COLO829 (cell line): ENCODE measurements at regions not wholly inside any gene's neighbourhood (a gene's known extent, or its start where the extent isn't known, plus 50 kb on each side); places are given as distances from the start of the nearest gene placed in this dataset.
"Not testable (repeated sequence)": the region's sequence is repeated elsewhere in the genome, so short reads cannot be mapped to it uniquely, and the experiment has no call there.

ENCODE experiments used
- DNase-seq: peaks from one replicate; pipeline ENCODE4 v3.0.0; 2012; ENCODE audit warnings: low spot score

DNA sequence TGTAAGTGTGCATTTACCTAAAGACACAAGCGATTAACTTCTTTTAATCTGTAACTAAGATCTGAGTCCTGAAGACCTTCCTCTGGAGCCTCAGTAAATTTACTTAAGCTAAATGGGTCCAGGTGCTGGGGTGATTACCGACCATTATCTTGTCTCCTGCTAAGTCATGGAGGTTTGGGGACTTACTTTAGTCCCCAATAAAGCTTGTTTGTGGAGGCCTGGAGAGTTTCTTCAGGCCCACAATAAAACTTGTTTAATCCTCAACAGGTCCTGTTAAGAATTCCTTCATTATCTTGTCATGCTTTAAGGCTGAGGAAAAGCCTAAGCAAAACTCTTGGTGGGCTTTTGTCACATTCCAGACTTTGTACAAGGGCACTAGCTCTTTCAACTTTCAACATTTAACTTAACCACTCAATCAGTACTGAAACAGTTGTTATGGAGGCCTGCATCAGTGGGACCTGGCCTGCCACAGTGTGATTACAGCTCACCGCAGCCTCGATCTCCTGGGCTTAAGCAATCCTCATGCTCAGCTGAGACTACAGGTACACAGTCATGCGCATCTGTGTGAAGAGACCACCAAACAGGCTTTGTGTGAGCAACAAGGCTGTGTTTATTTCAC lies 84.0 kb downstream of the FMO4 start:
- DNase-seq: no peak

DNA sequence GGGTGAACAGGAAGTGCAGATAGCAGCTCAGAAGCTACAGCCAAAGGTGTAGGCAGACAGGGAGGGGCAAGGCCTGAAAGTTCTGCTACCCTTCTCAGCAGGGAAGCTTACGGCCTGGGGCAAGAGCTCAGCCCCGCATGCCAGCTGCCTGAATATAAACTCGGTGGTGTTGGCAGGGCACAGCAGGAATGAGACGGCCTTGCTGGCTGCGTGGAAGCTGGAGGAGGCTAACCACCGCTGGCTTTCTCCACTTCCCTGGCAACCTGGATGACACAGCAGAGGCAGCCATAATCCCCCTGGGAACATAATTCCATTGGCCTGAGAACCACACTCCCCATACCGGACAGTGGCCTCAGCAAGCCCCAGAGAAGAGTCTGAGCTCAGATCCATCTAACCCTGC lies 81.9 kb upstream of the PRRC2C start:
- no peak for DNase-seq

DNA sequence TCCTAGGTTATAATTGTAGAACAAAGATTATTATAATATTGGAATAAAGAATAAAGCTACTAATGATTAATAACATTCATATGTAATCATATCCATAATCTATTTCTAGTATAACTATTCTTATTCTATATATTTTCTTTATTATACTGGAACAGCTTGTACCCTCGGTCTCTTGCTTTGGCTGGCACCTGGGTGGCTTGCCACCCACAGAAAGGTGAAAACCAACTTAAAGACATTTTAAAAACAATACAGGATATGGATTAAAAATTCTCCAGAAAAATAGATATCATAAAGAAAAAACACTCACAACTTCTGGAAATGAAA lies 80.0 kb upstream of the PRRC2C start:
- no peak for DNase-seq

DNA sequence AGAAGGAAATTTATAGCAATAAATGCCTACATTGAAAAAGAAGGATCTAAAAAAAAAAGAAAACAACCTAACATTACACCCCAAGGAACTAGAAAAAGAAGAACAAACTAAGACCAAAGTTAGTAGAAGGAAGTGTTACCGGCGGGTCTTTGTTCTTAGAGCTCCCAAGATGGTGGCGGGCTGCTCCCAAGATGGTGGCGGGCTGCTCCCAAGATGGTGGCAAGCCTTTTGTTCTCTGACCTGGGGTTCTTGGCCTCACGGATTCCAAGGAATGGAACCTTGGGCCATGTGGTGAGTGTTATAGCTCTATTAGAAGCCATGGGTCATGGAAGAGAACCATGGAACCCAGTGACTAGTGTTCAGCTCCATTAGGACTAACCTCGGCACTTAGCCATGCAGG lies 71.8 kb upstream of the PRRC2C start:
- not testable (repeated sequence) for DNase-seq

DNA sequence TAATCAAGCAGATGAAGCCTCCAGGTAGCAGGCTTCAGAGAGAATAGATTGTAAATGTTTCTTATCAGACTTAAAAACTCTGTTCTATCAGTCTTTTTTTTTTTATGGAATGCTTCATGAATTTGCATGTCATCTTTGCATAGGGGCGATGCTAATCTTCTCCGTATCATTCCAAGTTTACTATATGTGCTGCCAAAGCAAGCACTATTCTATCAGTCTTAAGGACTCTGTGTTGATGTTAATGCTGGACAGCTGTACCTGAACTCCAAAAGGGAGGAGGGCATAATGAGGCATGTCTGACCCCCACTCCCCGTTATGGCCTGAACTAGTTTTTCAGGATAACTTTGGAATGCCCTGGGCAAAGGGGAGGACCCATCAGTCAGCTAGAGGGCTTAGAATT lies 66.8 kb upstream of the PRRC2C start:
- no peak for DNase-seq

DNA sequence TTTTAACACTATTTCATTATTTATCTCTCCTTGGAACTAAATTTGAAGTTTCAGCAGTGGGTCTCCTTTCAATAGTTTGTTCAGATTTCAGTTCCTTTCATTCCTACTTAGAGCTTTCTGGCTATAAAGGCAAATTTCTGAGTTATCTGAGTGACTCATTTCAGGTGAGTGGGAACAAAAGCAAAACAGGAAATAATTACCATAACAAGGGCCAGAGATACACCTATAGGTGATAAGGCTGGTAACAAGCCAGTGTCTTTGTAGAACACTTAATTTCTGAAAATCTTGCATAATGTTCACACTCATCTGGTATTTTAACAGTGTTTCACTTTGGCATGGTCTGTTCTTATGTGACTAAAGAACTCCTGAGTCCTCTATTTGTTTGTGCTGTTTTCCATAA lies 64.5 kb upstream of the PRRC2C start:
- no peak for DNase-seq

DNA sequence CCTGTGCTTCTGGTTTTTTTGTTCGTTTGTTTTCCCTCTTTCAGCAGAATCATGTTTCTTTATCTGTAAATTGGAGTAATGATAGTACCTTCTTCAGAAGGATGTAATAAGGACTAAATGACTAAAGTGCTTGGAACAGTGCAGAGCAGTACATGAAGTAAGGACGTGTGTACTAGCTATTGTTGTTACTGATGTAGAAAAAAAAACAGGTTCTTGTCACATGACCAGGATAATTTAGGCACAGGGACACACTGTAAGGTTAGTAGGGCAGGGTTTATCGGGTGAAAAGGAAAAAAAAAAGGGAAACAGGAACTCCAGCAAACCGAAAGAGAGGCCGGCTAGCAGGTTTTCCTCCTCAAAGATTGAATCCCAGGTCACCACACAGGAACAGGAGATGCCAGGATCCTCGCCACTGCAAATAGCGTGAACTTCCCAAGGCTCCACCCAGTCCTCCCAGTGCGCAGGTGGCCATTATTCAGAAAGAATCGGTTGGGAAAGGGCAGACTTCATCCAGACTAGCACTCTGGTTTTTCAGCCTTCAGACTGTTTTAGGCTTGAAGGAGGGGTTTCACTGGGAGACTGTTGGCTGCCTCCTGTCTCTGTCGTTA lies 63.8 kb upstream of the PRRC2C start:
- no peak for DNase-seq

DNA sequence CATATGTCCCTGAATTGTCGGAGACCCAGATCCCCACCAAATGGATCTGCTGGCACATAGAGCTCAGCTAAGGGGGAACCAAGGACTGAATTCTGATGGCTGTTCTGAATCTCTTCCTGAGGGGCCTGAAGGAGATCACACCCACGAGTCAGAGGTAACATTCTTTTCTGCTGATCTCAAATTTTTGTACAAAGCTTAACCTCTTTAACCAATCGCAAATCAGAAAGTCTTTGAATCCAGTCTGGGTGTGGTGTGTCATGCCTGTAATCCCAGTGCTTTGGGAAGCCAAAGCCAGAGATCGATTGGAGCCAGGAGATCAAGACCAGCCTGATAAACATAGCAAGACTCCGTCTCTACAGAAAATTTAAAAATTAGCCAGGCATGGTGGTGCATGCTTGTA lies 62.8 kb upstream of the PRRC2C start:
- no peak for DNase-seq

DNA sequence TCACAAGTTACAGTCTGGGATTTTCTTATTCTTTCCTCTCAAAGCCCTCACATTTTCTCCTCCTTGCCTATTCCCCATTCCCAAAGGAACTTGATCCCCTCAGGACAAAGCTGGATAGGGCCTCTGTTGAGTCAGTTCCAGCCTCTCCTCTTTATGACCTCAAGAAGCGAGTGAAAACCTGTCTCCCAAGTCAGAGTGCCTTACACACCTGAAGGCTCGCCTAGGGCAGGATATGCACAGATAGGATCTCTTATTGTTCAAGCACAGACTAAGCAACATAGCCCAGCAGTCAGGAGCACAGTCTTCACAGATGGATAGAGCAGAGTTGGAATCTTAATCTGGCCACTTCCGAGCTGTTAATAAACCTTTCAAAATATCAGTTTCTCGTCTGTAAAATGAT lies 60.8 kb upstream of the PRRC2C start:
- DNase-seq: no peak

DNA sequence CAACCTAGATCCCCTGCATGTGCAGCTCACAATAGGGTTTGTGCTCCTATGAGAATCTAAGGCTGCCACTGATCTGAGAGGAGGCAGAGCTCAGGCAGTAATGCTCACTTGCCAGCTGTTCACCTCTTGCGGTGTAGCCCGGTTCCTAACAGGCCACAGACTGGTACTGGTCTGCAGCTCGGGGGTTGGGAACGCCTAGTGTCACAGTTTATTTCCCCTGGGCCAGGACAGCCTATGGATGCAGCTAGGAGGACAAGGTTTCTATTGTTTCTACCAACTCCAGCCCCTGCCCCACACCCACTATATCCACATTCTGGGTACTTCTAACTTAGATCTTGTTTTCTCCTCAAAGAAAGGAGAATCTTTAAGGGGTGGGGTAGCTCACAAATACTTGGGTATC lies 58.7 kb upstream of the PRRC2C start:
- peak; percentile 56 for DNase-seq

DNA sequence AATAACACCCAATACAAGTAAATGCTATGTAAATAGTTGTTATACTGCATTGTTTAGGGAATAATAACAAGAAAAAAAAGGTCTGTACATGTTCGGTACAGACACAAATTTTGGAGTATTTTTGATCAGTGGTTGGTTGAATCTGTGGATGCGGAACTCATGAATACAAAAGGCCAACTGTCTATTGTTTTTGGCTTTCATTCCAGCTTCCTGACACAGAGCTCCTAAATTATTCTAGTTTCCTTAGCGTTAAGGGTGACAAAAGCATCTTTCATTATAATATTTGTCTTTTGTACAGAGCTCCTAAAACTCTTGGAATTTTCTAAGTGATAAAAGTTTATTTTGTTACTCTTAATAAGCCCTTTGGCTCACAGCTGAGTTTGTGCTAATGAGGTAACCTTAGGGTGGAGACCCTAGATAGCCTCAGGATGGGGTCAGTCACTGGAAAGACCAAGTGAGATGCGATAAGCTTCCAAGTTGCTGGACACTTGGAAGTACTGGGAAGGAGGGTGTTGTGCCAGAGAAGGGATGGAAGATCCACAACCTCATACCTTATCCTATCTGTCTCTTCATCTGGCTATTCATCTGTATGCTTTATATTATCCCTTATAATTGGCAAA lies 57.4 kb upstream of the PRRC2C start:
- peak; percentile 65 for DNase-seq

DNA sequence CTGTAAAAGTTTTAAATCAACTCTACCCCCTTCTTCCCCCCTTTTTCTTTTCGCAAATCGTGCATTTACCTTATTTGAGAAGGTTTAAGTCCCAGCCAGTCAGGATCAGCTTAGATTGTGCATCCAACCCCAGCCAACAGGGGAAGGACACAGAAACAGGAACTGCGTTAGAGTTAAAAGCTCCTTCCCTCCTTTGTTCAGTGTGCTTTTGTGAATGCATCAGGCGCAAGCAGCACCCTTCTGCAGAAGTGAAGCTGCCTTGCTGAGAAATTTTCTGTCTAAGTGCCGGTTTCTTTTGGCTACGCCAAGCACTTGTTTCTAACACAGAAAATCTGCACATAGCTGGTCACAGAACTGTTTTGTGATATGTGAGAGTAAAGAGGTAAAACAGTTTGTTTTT lies 56.2 kb upstream of the PRRC2C start:
- DNase-seq: no peak

DNA sequence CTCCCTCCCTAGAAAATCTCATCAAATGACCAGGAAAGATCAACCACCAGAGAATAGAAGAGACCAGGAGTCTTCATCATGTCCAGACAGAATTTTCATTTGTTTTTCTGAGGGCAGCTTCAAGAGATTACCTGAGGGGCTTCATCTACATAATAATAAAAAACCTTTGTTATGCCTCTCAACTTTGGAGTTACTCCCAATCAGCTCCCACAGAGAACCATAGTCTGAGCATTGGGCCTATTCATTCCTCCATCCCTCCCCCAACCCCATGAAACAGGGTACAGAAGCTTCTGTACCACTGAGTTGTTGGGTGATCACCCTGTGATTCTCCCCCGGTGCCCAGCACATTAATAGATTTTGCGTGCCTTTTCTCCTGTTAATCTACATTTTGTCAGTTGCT lies 53.3 kb upstream of the PRRC2C start:
- no peak for DNase-seq

DNA sequence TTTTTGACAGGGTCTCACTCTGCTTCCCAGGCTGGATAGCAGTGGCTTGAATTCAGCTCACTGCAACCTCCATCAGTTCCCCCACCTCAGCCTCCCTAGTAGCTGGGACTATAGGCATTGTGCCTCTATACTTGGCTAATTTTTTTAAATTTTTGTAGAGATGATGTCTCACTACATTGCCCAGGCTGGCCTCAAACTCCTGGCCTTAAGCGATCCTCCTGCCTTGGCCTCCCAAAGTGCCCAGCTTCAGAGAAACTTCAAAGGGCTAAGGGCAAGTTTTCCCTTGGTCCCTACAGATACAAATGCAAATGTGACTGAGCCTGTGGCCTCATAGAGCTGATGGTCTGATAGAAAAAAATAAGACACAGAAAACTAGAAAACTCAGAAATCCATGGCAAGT lies 52.9 kb upstream of the PRRC2C start:
- DNase-seq: no peak

DNA sequence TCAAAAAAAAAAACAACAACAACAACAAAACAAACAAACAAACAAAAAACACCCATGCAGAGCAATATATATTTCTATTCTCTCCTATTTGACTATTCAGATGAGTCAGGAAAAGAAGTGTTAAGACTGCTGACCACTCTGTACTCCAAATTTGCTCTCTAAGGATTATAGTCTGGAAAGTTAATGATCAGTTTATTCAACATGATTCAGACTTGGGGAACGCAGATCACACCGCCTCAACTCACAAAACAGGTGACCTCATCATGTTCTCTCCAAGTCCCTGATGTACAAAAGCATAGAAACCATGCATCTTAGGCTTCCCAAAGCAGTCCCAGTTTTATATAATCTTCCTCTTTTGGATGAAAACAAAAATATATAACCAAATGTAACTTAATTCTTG lies 51.9 kb upstream of the PRRC2C start:
- DNase-seq: no peak

DNA sequence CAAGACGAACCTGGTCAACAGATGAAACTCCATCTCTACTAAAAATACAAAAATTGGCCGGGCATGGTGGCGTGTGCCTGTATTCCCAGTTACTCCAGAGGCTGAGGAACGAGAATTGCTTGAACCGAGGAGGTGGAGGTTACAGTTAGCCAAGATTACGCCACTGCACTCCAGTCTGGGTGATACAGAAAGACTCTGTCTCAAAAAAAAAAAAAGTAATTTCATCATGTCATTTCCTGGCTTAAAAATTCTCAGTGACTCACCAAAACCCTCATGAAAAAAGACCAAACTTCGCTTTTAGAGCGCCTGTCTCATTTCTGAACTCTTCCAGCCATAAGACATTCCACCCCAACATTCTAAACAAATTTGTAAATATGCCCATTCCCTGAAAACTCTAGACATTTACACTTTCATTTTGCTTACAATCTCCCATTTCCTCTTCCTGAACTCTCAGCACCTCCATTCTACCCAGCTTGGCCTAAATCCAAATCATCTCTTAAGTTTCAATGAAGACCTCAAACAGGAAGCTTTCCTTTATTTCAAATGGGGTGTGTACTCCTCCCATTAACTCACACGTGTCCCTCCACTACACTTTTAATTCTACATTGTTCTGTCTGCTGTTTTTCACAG lies 50.5 kb upstream of the PRRC2C start:
- DNase-seq: peak; percentile 20
